Neural cell (in vitro differentiated cells): ENCODE measurements at regions not wholly inside any gene's neighbourhood (a gene's known extent, or its start where the extent isn't known, plus 50 kb on each side); places are given as distances from the start of the nearest gene placed in this dataset.

Experiments
- H2AFZ ChIP-seq: fragments of 200-600, 300-800 bp; sonication (generic), shearing (Covaris generic); 2 replicates; pipeline ENCODE4 v1.6.0; 2014; ENCODE audit warnings: low read depth, mild to moderate bottlenecking, antibody characterized with exemption, low read length, moderate library complexity
- H3F3A ChIP-seq: fragments of 200-600 bp; shearing (Covaris generic); 2 replicates; pipeline ENCODE4 v1.6.1; 2016; ENCODE audit warnings: mild to moderate bottlenecking, moderate library complexity, mixed read lengths, antibody characterized with exemption, low read length; ENCODE audit not compliant: insufficient read depth, poor library complexity, severe bottlenecking
- H3K27ac ChIP-seq: fragments of 200-600, 300-800 bp; sonication (generic), shearing (Covaris generic); 2 replicates; pipeline ENCODE4 v1.5.1; 2014; ENCODE audit warnings: mild to moderate bottlenecking, low read length, moderate library complexity
- H3K27me3 ChIP-seq: fragments of 300-800, 200-600 bp; sonication (generic), shearing (Covaris generic); 2 replicates; pipeline ENCODE4 v1.6.0; 2014; ENCODE audit warnings: mild to moderate bottlenecking, low read depth, low read length, moderate library complexity; ENCODE audit not compliant: insufficient read depth
- H3K36me3 ChIP-seq: fragments of 300-800, 200-600 bp; sonication (generic), shearing (Covaris generic); 2 replicates; pipeline ENCODE4 v1.5.1; 2014; ENCODE audit warnings: mild to moderate bottlenecking, antibody characterized with exemption, low read length, moderate library complexity; ENCODE audit not compliant: insufficient read depth
- H3K4me2 ChIP-seq: fragments of 300-800, 200-600 bp; sonication (generic), shearing (Covaris generic); 2 replicates; pipeline ENCODE4 v1.6.0; 2014; ENCODE audit warnings: mild to moderate bottlenecking, low read length
- H3K4me3 ChIP-seq: fragments of 300-800, 200-600 bp; sonication (generic), shearing (Covaris generic); 2 replicates; pipeline ENCODE4 v1.5.1; 2014; ENCODE audit warnings: mild to moderate bottlenecking, low read length, moderate library complexity
- H3K79me2 ChIP-seq: fragments of 200-600 bp; shearing (Covaris generic); replicated peaks from 2 replicates; pipeline ENCODE4 v1.6.0; 2014; ENCODE audit warnings: mild to moderate bottlenecking, low read length, moderate library complexity; ENCODE audit not compliant: insufficient read depth
- H3K9ac ChIP-seq: fragments of 300-800, 200-600 bp; sonication (generic), shearing (Covaris generic); 2 replicates; pipeline ENCODE4 v1.6.1; 2016; ENCODE audit warnings: mild to moderate bottlenecking, low read length, mixed read lengths
- H3K9me2 ChIP-seq: fragments of 200-600 bp; shearing (Covaris generic); 2 replicates; pipeline ENCODE4 v1.6.1; 2016; ENCODE audit warnings: mild to moderate bottlenecking, low read length, mixed read lengths; ENCODE audit not compliant: insufficient read depth
- H3K9me3 ChIP-seq: fragments of 200-600, 300-800 bp; sonication (generic), shearing (Covaris generic); 2 replicates; pipeline ENCODE4 v1.6.1; 2016; ENCODE audit warnings: mild to moderate bottlenecking, mixed run types, low read length, moderate library complexity, mixed read lengths
- H4K20me1 ChIP-seq: fragments of 200-600 bp; shearing (Covaris generic); 2 replicates; pipeline ENCODE4 v1.6.1; 2016; ENCODE audit warnings: mild to moderate bottlenecking, mixed run types; ENCODE audit not compliant: insufficient read depth
- EP300 ChIP-seq: fragments of 450-650 bp; conservative IDR thresholded peaks from 2 replicates; pipeline ENCODE4 v1.6.1; 2014; ENCODE audit warnings: antibody characterized with exemption, mild to moderate bottlenecking, moderate library complexity; ENCODE audit not compliant: poor library complexity, severe bottlenecking
- EZH2 ChIP-seq: fragments of 200-600, 300-800 bp; shearing (Covaris generic), sonication (generic); IDR thresholded peaks from 2 replicates; pipeline ENCODE4 v1.6.1; 2014; ENCODE audit warnings: antibody characterized with exemption, low read length, borderline replicate concordance, mild to moderate bottlenecking; ENCODE audit not compliant: insufficient read depth, poor library complexity, severe bottlenecking
- MXI1 ChIP-seq: fragments of 450-650 bp; conservative IDR thresholded peaks from 2 replicates; pipeline ENCODE4 v1.6.1; 2014; ENCODE audit warnings: antibody characterized with exemption, mild to moderate bottlenecking; ENCODE audit not compliant: poor library complexity, severe bottlenecking
- POLR2AphosphoS5 ChIP-seq: IDR thresholded peaks from 2 replicates; pipeline ENCODE4 v1.6.1; 2012
- RAD21 ChIP-seq: fragments of 450-650 bp; conservative IDR thresholded peaks from 2 replicates; pipeline ENCODE4 v1.6.1; 2014; ENCODE audit warnings: antibody characterized with exemption, mild to moderate bottlenecking, moderate library complexity
- SMC3 ChIP-seq: fragments of 450-650 bp; conservative IDR thresholded peaks from 2 replicates; pipeline ENCODE4 v1.6.1; 2014; ENCODE audit warnings: antibody characterized with exemption, mild to moderate bottlenecking, moderate library complexity; ENCODE audit not compliant: poor library complexity
- TAF1 ChIP-seq: IDR thresholded peaks from 2 replicates; pipeline ENCODE4 v1.6.1; 2012; ENCODE audit warnings: low read depth
- TF ChIP-seq, protein P1 (sequence below): fragments of 450-650 bp; IDR thresholded peaks from 2 replicates; pipeline ENCODE4 v1.5.1; 2014; ENCODE audit warnings: antibody characterized with exemption, mild to moderate bottlenecking, moderate library complexity; ENCODE audit not compliant: poor library complexity, severe bottlenecking
- TF ChIP-seq, protein P2 (sequence below): IDR thresholded peaks from 2 replicates; pipeline ENCODE4 v1.6.1; 2012; ENCODE audit warnings: borderline replicate concordance

DNA sequence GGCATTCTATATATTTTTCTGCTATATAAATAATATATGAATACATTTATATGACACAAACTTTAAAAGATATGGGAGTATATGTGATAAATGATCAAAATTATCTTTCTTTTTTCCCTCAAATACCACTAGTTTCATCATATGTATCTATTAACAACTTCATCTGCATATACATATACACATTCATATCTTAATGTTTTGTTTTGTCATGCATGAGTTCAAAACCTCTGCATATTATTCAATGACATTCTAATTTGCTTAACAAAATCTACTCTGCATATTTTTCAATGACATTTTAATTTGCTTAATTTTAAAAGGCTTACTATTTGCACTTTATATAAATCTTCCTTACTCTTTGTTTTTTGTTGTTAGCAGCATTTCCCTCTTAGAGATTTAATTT is 276.2 kb downstream of the PIK3C3 start:
- H3K27me3 ChIP-seq, result no peaks in the 10 kb centered on the region
- H3K9ac ChIP-seq, result no peak overlapping the region
- no peaks in the 10 kb centered on the region for H3K36me3 ChIP-seq
- H2AFZ ChIP-seq, result no peak overlapping the region
- no peak overlapping the region for H3K4me3 ChIP-seq
- TF ChIP-seq EZH2, result no peak
- TF ChIP-seq TAF1, result no peak
- TF ChIP-seq POLR2AphosphoS5, result no peak
- TF ChIP-seq, protein P1, sequence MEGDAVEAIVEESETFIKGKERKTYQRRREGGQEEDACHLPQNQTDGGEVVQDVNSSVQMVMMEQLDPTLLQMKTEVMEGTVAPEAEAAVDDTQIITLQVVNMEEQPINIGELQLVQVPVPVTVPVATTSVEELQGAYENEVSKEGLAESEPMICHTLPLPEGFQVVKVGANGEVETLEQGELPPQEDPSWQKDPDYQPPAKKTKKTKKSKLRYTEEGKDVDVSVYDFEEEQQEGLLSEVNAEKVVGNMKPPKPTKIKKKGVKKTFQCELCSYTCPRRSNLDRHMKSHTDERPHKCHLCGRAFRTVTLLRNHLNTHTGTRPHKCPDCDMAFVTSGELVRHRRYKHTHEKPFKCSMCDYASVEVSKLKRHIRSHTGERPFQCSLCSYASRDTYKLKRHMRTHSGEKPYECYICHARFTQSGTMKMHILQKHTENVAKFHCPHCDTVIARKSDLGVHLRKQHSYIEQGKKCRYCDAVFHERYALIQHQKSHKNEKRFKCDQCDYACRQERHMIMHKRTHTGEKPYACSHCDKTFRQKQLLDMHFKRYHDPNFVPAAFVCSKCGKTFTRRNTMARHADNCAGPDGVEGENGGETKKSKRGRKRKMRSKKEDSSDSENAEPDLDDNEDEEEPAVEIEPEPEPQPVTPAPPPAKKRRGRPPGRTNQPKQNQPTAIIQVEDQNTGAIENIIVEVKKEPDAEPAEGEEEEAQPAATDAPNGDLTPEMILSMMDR, result no peak
- TF ChIP-seq EP300, result no peak
- no peak for TF ChIP-seq SMC3
- TF ChIP-seq RAD21, result no peak
- TF ChIP-seq, protein P2, sequence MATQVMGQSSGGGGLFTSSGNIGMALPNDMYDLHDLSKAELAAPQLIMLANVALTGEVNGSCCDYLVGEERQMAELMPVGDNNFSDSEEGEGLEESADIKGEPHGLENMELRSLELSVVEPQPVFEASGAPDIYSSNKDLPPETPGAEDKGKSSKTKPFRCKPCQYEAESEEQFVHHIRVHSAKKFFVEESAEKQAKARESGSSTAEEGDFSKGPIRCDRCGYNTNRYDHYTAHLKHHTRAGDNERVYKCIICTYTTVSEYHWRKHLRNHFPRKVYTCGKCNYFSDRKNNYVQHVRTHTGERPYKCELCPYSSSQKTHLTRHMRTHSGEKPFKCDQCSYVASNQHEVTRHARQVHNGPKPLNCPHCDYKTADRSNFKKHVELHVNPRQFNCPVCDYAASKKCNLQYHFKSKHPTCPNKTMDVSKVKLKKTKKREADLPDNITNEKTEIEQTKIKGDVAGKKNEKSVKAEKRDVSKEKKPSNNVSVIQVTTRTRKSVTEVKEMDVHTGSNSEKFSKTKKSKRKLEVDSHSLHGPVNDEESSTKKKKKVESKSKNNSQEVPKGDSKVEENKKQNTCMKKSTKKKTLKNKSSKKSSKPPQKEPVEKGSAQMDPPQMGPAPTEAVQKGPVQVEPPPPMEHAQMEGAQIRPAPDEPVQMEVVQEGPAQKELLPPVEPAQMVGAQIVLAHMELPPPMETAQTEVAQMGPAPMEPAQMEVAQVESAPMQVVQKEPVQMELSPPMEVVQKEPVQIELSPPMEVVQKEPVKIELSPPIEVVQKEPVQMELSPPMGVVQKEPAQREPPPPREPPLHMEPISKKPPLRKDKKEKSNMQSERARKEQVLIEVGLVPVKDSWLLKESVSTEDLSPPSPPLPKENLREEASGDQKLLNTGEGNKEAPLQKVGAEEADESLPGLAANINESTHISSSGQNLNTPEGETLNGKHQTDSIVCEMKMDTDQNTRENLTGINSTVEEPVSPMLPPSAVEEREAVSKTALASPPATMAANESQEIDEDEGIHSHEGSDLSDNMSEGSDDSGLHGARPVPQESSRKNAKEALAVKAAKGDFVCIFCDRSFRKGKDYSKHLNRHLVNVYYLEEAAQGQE, result no peak
- TF ChIP-seq MXI1, result no peak
- no peaks in the 10 kb centered on the region for H3F3A ChIP-seq
- no peaks in the 10 kb centered on the region for H3K9me3 ChIP-seq
- H3K27ac ChIP-seq, result no peak overlapping the region
- no peaks in the 10 kb centered on the region for H4K20me1 ChIP-seq
- no peak overlapping the region for H3K4me2 ChIP-seq
- H3K9me2 ChIP-seq, result no peaks in the 10 kb centered on the region
- no peaks in the 10 kb centered on the region for H3K79me2 ChIP-seq

DNA sequence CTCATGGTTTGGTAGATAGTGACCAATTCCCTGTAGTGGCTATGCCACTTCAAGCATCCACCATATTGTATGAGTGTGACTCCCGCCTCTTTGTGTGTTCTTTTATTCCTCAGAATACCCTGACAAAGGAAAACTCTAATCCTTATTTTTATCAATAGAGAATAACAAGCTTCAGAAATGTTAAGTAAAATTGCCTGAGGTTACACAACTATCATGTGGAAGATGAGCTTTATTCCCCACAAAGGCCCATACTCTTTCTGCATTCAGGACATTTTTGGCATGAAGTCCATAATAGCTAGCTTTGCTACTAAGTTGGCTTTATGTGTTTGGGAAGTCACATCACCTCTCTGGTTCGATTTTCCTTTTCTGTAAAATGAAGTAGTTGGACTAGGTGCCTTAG is 276.8 kb downstream of the PIK3C3 start:
- H3K4me3 ChIP-seq, result no peak overlapping the region
- H3K9ac ChIP-seq, result no peak overlapping the region
- H3K9me2 ChIP-seq, result no peaks in the 10 kb centered on the region
- no peaks in the 10 kb centered on the region for H3F3A ChIP-seq
- H3K27me3 ChIP-seq, result no peaks in the 10 kb centered on the region
- H2AFZ ChIP-seq, result no peak overlapping the region
- H3K36me3 ChIP-seq, result no peaks in the 10 kb centered on the region
- no peak overlapping the region for H3K27ac ChIP-seq
- TF ChIP-seq POLR2AphosphoS5 (no peak), RAD21 (no peak), SMC3 (no peak), EP300 (no peak), TAF1 (no peak), EZH2 (no peak), MXI1 (no peak)
- TF ChIP-seq, protein P1, result no peak
- TF ChIP-seq, protein P2, result no peak
- no peak overlapping the region for H3K4me2 ChIP-seq
- no peaks in the 10 kb centered on the region for H4K20me1 ChIP-seq
- H3K9me3 ChIP-seq, result no peaks in the 10 kb centered on the region
- no peaks in the 10 kb centered on the region for H3K79me2 ChIP-seq
